Endodermal cell (in vitro differentiated cells): ENCODE measurements at regions not wholly inside any gene's neighbourhood (a gene's known extent, or its start where the extent isn't known, plus 50 kb on each side); places are given as distances from the start of the nearest gene placed in this dataset.

Experiments
- DNase-seq: peaks from one replicate; pipeline ENCODE4 v3.0.0-alpha.2; 2017
- H3K27ac ChIP-seq: 2 replicates; pipeline ENCODE4 v1.5.1; 2013; ENCODE audit warnings: mild to moderate bottlenecking, low read depth, low read length, moderate library complexity
- H3K27me3 ChIP-seq: 2 replicates; pipeline ENCODE4 v1.6.1; 2013; ENCODE audit warnings: mild to moderate bottlenecking, low read length, moderate library complexity; ENCODE audit not compliant: insufficient read depth, control insufficient read depth, poor library complexity, severe bottlenecking
- H3K36me3 ChIP-seq: 2 replicates; pipeline ENCODE4 v1.7.0; 2013; ENCODE audit warnings: mild to moderate bottlenecking, low read length, moderate library complexity; ENCODE audit not compliant: control insufficient read depth, insufficient read depth
- H3K4me1 ChIP-seq: one replicate; pipeline ENCODE4 v1.7.0; 2013; ENCODE audit warnings: low read length; ENCODE audit not compliant: control insufficient read depth, insufficient read depth
- H3K4me3 ChIP-seq: 2 replicates; pipeline ENCODE4 v1.5.1; 2013; ENCODE audit warnings: mild to moderate bottlenecking, low read length, moderate library complexity
- H3K9ac ChIP-seq: 2 replicates; pipeline ENCODE4 v1.6.1; 2013; ENCODE audit warnings: mild to moderate bottlenecking, low read length, moderate library complexity; ENCODE audit not compliant: poor library complexity, severe bottlenecking; ENCODE audit errors: extremely low read depth
- H3K9me3 ChIP-seq: 2 replicates; pipeline ENCODE4 v1.6.1; 2013; ENCODE audit warnings: mild to moderate bottlenecking, low read length, moderate library complexity; ENCODE audit not compliant: control insufficient read depth
- H3K27ac Mint-ChIP-seq: 2 replicates; pipeline ENCODE4 v1.8.0; 2020; ENCODE audit warnings: mixed read lengths
- H3K27me3 Mint-ChIP-seq: 2 replicates; pipeline ENCODE4 v1.8.0; 2021; ENCODE audit warnings: mild to moderate bottlenecking, mixed read lengths; ENCODE audit not compliant: insufficient read depth
- H3K36me3 Mint-ChIP-seq: 2 replicates; pipeline ENCODE4 v1.8.0; 2020; ENCODE audit warnings: low read depth, mixed read lengths
- H3K4me1 Mint-ChIP-seq: 2 replicates; pipeline ENCODE4 v1.8.0; 2020; ENCODE audit warnings: mixed read lengths
- H3K4me3 Mint-ChIP-seq: 2 replicates; pipeline ENCODE4 v1.8.0; 2020; ENCODE audit warnings: mild to moderate bottlenecking, moderate library complexity, mixed read lengths
- H3K9me3 Mint-ChIP-seq: 2 replicates; pipeline ENCODE4 v1.8.0; 2020; ENCODE audit warnings: mild to moderate bottlenecking, mixed read lengths
- CTCF ChIP-seq: fragments of 200-600 bp; sonication (generic); conservative IDR thresholded peaks from 2 replicates; pipeline ENCODE4 v1.5.0; 2021; ENCODE audit warnings: antibody characterized with exemption, mild to moderate bottlenecking
- WGBS, 2 experiments: methylation state at CpG; one replicate each; pipeline versions ENCODE4 v1.1.5 to v1.1.7; 2013; ENCODE audit warnings: missing lambda C conversion rate in 2 of 2, mixed read lengths in 1 of 2; ENCODE audit not compliant: insufficient coverage in 1 of 2, insufficient read length in 1 of 2; 5-methylcytosine and 5-hydroxymethylcytosine counted together

- 87 to 94% methylated on average over 6 to 9 of the region's 9 CpGs for WGBS, 2 experiments
- DNase-seq: no peak
- Histone ChIP-seq H3K4me1 (no peaks in the 10 kb centered on the region), H3K27me3 (peaks cover 10% of the 10 kb centered on the region), H3K9me3 (no peaks in the 10 kb centered on the region), H3K27ac (no peak overlapping the region), H3K36me3 (no peaks in the 10 kb centered on the region), H3K9ac (no peak overlapping the region), H3K4me3 (no peak overlapping the region)
- no peak overlapping the region for H3K4me3 Mint-ChIP-seq
- peaks cover 4% of the 10 kb centered on the region for H3K4me1 Mint-ChIP-seq
- no peak overlapping the region for H3K27ac Mint-ChIP-seq
- no peaks in the 10 kb centered on the region for H3K36me3 Mint-ChIP-seq
- no peaks in the 10 kb centered on the region for H3K27me3 Mint-ChIP-seq
- no peaks in the 10 kb centered on the region for H3K9me3 Mint-ChIP-seq
- TF ChIP-seq CTCF: no peak
Observed at GRCh38 chr10:128936392-128936791, 530.6 kb upstream of the MGMT start.

GRCh38 chr10:128938558-128938957 is 528.5 kb upstream of the MGMT start:
- H3K36me3 ChIP-seq: no peaks in the 10 kb centered on the region
- Mint-ChIP-seq H3K27me3 (no peaks in the 10 kb centered on the region), H3K4me3 (no peak overlapping the region), H3K9me3 (no peaks in the 10 kb centered on the region), H3K27ac (no peak overlapping the region), H3K4me1 (peaks cover 4% of the 10 kb centered on the region), H3K36me3 (no peaks in the 10 kb centered on the region)
- no peak overlapping the region for H3K4me3 ChIP-seq
- TF ChIP-seq CTCF: no peak
- H3K27ac ChIP-seq: no peak overlapping the region
- no peak for DNase-seq
- peaks cover 10% of the 10 kb centered on the region for H3K27me3 ChIP-seq
- no peaks in the 10 kb centered on the region for H3K9me3 ChIP-seq
- no peak overlapping the region for H3K9ac ChIP-seq
- WGBS, 2 experiments: 90 to 100% methylated on average over 1 to 3 of the region's 3 CpGs
- H3K4me1 ChIP-seq: no peaks in the 10 kb centered on the region

GRCh38 chr10:128940081-128940480 is 527.0 kb upstream of the MGMT start:
- Histone ChIP-seq H3K4me1 (no peaks in the 10 kb centered on the region), H3K4me3 (no peak overlapping the region), H3K36me3 (no peaks in the 10 kb centered on the region), H3K27ac (no peak overlapping the region), H3K9ac (no peak overlapping the region), H3K9me3 (no peaks in the 10 kb centered on the region), H3K27me3 (peaks cover 10% of the 10 kb centered on the region)
- Mint-ChIP-seq H3K27me3 (no peaks in the 10 kb centered on the region), H3K4me3 (no peak overlapping the region), H3K27ac (no peak overlapping the region), H3K4me1 (no peaks in the 10 kb centered on the region), H3K9me3 (peaks cover 2% of the 10 kb centered on the region), H3K36me3 (no peaks in the 10 kb centered on the region)
- WGBS, 2 experiments: 94 to 95% methylated on average over 4 to 5 of the region's 5 CpGs
- DNase-seq: no peak
- no peak for TF ChIP-seq CTCF
